ENCODE measurements at regions not wholly inside any gene's neighbourhood (a gene's known extent, or its start where the extent isn't known, plus 50 kb on each side); places are given as distances from the start of the nearest gene placed in this dataset.

GRCh38 chr18:39667905-39668304 is 2102.3 kb upstream of the CELF4 start:
- H3K9me3 Mint-ChIP-seq: peaks cover 4 to 6% of the 10 kb centered on the region in 2 donors
- H3K4me3 ChIP-seq (ENCODE audit: low read length): no peak overlapping the region
- TF ChIP-seq, protein P1, sequence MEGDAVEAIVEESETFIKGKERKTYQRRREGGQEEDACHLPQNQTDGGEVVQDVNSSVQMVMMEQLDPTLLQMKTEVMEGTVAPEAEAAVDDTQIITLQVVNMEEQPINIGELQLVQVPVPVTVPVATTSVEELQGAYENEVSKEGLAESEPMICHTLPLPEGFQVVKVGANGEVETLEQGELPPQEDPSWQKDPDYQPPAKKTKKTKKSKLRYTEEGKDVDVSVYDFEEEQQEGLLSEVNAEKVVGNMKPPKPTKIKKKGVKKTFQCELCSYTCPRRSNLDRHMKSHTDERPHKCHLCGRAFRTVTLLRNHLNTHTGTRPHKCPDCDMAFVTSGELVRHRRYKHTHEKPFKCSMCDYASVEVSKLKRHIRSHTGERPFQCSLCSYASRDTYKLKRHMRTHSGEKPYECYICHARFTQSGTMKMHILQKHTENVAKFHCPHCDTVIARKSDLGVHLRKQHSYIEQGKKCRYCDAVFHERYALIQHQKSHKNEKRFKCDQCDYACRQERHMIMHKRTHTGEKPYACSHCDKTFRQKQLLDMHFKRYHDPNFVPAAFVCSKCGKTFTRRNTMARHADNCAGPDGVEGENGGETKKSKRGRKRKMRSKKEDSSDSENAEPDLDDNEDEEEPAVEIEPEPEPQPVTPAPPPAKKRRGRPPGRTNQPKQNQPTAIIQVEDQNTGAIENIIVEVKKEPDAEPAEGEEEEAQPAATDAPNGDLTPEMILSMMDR (IDR thresholded peaks at IDR 0.05): no peak
- no peaks in the 10 kb centered on the region for H3K4me1 ChIP-seq (ENCODE audit: control insufficient read depth, insufficient read depth, low read length)
- no peaks in the 10 kb centered on the region for H3K36me3 ChIP-seq (ENCODE audit: control insufficient read depth, insufficient read depth, low read length)
- H3K4me3 Mint-ChIP-seq: no peak overlapping the region
- H3K4me1 Mint-ChIP-seq: no peaks in the 10 kb centered on the region
- ATAC-seq (no peak), DNase-seq (no peak)
- H3K27me3 Mint-ChIP-seq (ENCODE audit: low read depth in 2 of 2): no peaks in the 10 kb centered on the region
- no peak overlapping the region for H3K27ac ChIP-seq (ENCODE audit: low read length)
- no peaks in the 10 kb centered on the region for H3K36me3 Mint-ChIP-seq
- no peaks in the 10 kb centered on the region for H3K27me3 ChIP-seq (ENCODE audit: control insufficient read depth, insufficient read depth, low read length)
- intact Hi-C loops (cut with micrococcal nuclease): no loop called here
- H3K27ac Mint-ChIP-seq: no peak overlapping the region
- H3K9me3 ChIP-seq (ENCODE audit: control insufficient read depth, insufficient read depth, low read length): no peaks in the 10 kb centered on the region

- H3K27ac Mint-ChIP-seq: no peak overlapping the region
- no peak for DNase-seq
- intact Hi-C loops (cut with micrococcal nuclease): no loop called here
Observed at GRCh38 chr18:39666541-39666940, 2100.9 kb upstream of the CELF4 start.

GRCh38 chr18:39661856-39662366 is 2096.3 kb upstream of the CELF4 start:
- DNase-seq: no peak
- 94% methylated on average over 2 of the region's 2 CpGs for WGBS (ENCODE audit: insufficient coverage)

More at GRCh38 chr18:39666541-39666940, 2100.9 kb upstream of the CELF4 start:
- Mint-ChIP-seq H3K27me3 (ENCODE audit: low read depth in 2 of 2) (no peaks in the 10 kb centered on the region), H3K4me3 (no peak overlapping the region), H3K9me3 (peaks cover 4 to 6% of the 10 kb centered on the region in 2 donors), H3K36me3 (no peaks in the 10 kb centered on the region), H3K4me1 (no peaks in the 10 kb centered on the region)
- Histone ChIP-seq H3K9me3 (ENCODE audit: control insufficient read depth, insufficient read depth, low read length) (no peaks in the 10 kb centered on the region), H3K27ac (ENCODE audit: low read length) (no peak overlapping the region), H3K4me1 (ENCODE audit: control insufficient read depth, insufficient read depth, low read length) (no peaks in the 10 kb centered on the region), H3K36me3 (ENCODE audit: control insufficient read depth, insufficient read depth, low read length) (no peaks in the 10 kb centered on the region), H3K4me3 (ENCODE audit: low read length) (no peak overlapping the region), H3K27me3 (ENCODE audit: control insufficient read depth, insufficient read depth, low read length) (no peaks in the 10 kb centered on the region)
- 82% methylated on average over 2 of the region's 2 CpGs for WGBS (ENCODE audit: insufficient coverage)
- no peak for ATAC-seq
- TF ChIP-seq, protein P1 (IDR thresholded peaks at IDR 0.05): no peak

GRCh38 chr18:39660141-39660540 is 2094.5 kb upstream of the CELF4 start:
- H3K4me1 ChIP-seq (ENCODE audit: control insufficient read depth, insufficient read depth, low read length): no peaks in the 10 kb centered on the region

More at GRCh38 chr18:39661856-39662366, 2096.3 kb upstream of the CELF4 start:
- H3K4me1 Mint-ChIP-seq: no peaks in the 10 kb centered on the region
- H3K27ac ChIP-seq (ENCODE audit: low read length): no peak overlapping the region
- H3K27ac Mint-ChIP-seq: no peak overlapping the region
- TF ChIP-seq, protein P1 (IDR thresholded peaks at IDR 0.05): no peak
- H3K27me3 ChIP-seq (ENCODE audit: control insufficient read depth, insufficient read depth, low read length): no peaks in the 10 kb centered on the region
- no peaks in the 10 kb centered on the region for H3K36me3 ChIP-seq (ENCODE audit: control insufficient read depth, insufficient read depth, low read length)
- H3K27me3 Mint-ChIP-seq (ENCODE audit: low read depth in 2 of 2): no peaks in the 10 kb centered on the region
- H3K4me3 ChIP-seq (ENCODE audit: low read length): no peak overlapping the region
- no peak for ATAC-seq
- H3K36me3 Mint-ChIP-seq: no peaks in the 10 kb centered on the region
- intact Hi-C loops (cut with micrococcal nuclease): no loop called here
- H3K4me3 Mint-ChIP-seq: no peak overlapping the region
- no peaks in the 10 kb centered on the region for H3K9me3 ChIP-seq (ENCODE audit: control insufficient read depth, insufficient read depth, low read length)
- H3K4me1 ChIP-seq (ENCODE audit: control insufficient read depth, insufficient read depth, low read length): no peaks in the 10 kb centered on the region
- peaks cover 4 to 6% of the 10 kb centered on the region in 2 donors for H3K9me3 Mint-ChIP-seq

More at GRCh38 chr18:39660141-39660540, 2094.5 kb upstream of the CELF4 start:
- Mint-ChIP-seq H3K4me1 (no peaks in the 10 kb centered on the region), H3K9me3 (peaks cover 2 to 4% of the 10 kb centered on the region in 2 donors), H3K27me3 (ENCODE audit: low read depth in 2 of 2) (no peaks in the 10 kb centered on the region), H3K27ac (no peak overlapping the region), H3K4me3 (no peak overlapping the region), H3K36me3 (no peaks in the 10 kb centered on the region)
- DNase-seq (no peak), ATAC-seq (no peak)
- Histone ChIP-seq H3K9me3 (ENCODE audit: control insufficient read depth, insufficient read depth, low read length) (no peaks in the 10 kb centered on the region), H3K36me3 (ENCODE audit: control insufficient read depth, insufficient read depth, low read length) (no peaks in the 10 kb centered on the region), H3K27me3 (ENCODE audit: control insufficient read depth, insufficient read depth, low read length) (no peaks in the 10 kb centered on the region), H3K4me3 (ENCODE audit: low read length) (no peak overlapping the region), H3K27ac (ENCODE audit: low read length) (no peak overlapping the region)
- WGBS (ENCODE audit: insufficient coverage): no CpG with 5 or more reads among the region's 2 CpGs
- intact Hi-C loops (cut with micrococcal nuclease): no loop called here
- TF ChIP-seq, protein P1 (IDR thresholded peaks at IDR 0.05): no peak
